ENCODE measurements at regions not wholly inside any gene's neighbourhood (a gene's known extent, or its start where the extent isn't known, plus 50 kb on each side); places are given as distances from the start of the nearest gene placed in this dataset.
"Not testable (repeated sequence)": the region's sequence is repeated elsewhere in the genome, so short reads cannot be mapped to it uniquely, and the experiment has no call there.

- H3K36me3 ChIP-seq (ENCODE audit: control insufficient read depth, insufficient read depth, low read length); H3K4me1 ChIP-seq (ENCODE audit: control insufficient read depth, insufficient read depth, low read length, poor library complexity, severe bottlenecking); H3K27me3 ChIP-seq (replicated peaks; ENCODE audit: control insufficient read depth, insufficient read depth, low read length, poor library complexity, severe bottlenecking); H3K27ac ChIP-seq (ENCODE audit: insufficient read depth, low read length, poor library complexity, severe bottlenecking); H3K9me3 ChIP-seq (ENCODE audit: control insufficient read depth, low read length): not testable (repeated sequence)
- DNase-seq, result peak; percentile 29 to 61 (median 50)
- H3K4me3 ChIP-seq (ENCODE audit: insufficient read depth, low read depth, low read length, poor library complexity, severe bottlenecking), result peak overlapping the region; percentile 37
Measured at GRCh38 chr9:65386699-65387098, 101.7 kb upstream of the FOXD4L5 start.

- not testable (repeated sequence) for H3K27me3 ChIP-seq (replicated peaks; ENCODE audit: control insufficient read depth, insufficient read depth, low read length, poor library complexity, severe bottlenecking); H3K9me3 ChIP-seq (ENCODE audit: control insufficient read depth, low read length); H3K27ac ChIP-seq (ENCODE audit: insufficient read depth, low read length, poor library complexity, severe bottlenecking); H3K36me3 ChIP-seq (ENCODE audit: control insufficient read depth, insufficient read depth, low read length); H3K4me1 ChIP-seq (ENCODE audit: control insufficient read depth, insufficient read depth, low read length, poor library complexity, severe bottlenecking); H3K4me3 ChIP-seq (ENCODE audit: insufficient read depth, low read depth, low read length, poor library complexity, severe bottlenecking); DNase-seq
Measured at GRCh38 chr9:65386191-65386590, 101.2 kb upstream of the FOXD4L5 start.

- not testable (repeated sequence) for H3K27ac ChIP-seq (ENCODE audit: insufficient read depth, low read length, poor library complexity, severe bottlenecking); H3K9me3 ChIP-seq (ENCODE audit: control insufficient read depth, low read length); H3K36me3 ChIP-seq (ENCODE audit: control insufficient read depth, insufficient read depth, low read length); H3K4me1 ChIP-seq (ENCODE audit: control insufficient read depth, insufficient read depth, low read length, poor library complexity, severe bottlenecking); H3K4me3 ChIP-seq (ENCODE audit: insufficient read depth, low read depth, low read length, poor library complexity, severe bottlenecking); H3K27me3 ChIP-seq (replicated peaks; ENCODE audit: control insufficient read depth, insufficient read depth, low read length, poor library complexity, severe bottlenecking); DNase-seq
Measured at GRCh38 chr9:65385655-65386024, 100.6 kb upstream of the FOXD4L5 start.

- not testable (repeated sequence) for H3K4me3 ChIP-seq (ENCODE audit: insufficient read depth, low read depth, low read length, poor library complexity, severe bottlenecking); H3K27ac ChIP-seq (ENCODE audit: insufficient read depth, low read length, poor library complexity, severe bottlenecking); DNase-seq; H3K9me3 ChIP-seq (ENCODE audit: control insufficient read depth, low read length); H3K4me1 ChIP-seq (ENCODE audit: control insufficient read depth, insufficient read depth, low read length, poor library complexity, severe bottlenecking); H3K36me3 ChIP-seq (ENCODE audit: control insufficient read depth, insufficient read depth, low read length); H3K27me3 ChIP-seq (replicated peaks; ENCODE audit: control insufficient read depth, insufficient read depth, low read length, poor library complexity, severe bottlenecking)
Measured at GRCh38 chr9:65384759-65385654, 100.0 kb upstream of the FOXD4L5 start.

GRCh38 chr9:65384066-65384465, 99.1 kb upstream of the FOXD4L5 start:
- H3K27me3 ChIP-seq (replicated peaks; ENCODE audit: control insufficient read depth, insufficient read depth, low read length, poor library complexity, severe bottlenecking), result not testable (repeated sequence)

GRCh38 chr9:65383646-65384045, 98.6 kb upstream of the FOXD4L5 start:
- not testable (repeated sequence) for H3K9me3 ChIP-seq (ENCODE audit: control insufficient read depth, low read length); H3K4me1 ChIP-seq (ENCODE audit: control insufficient read depth, insufficient read depth, low read length, poor library complexity, severe bottlenecking); H3K27me3 ChIP-seq (replicated peaks; ENCODE audit: control insufficient read depth, insufficient read depth, low read length, poor library complexity, severe bottlenecking); DNase-seq; H3K27ac ChIP-seq (ENCODE audit: insufficient read depth, low read length, poor library complexity, severe bottlenecking); H3K4me3 ChIP-seq (ENCODE audit: insufficient read depth, low read depth, low read length, poor library complexity, severe bottlenecking); H3K36me3 ChIP-seq (ENCODE audit: control insufficient read depth, insufficient read depth, low read length)

More at GRCh38 chr9:65384066-65384465, 99.1 kb upstream of the FOXD4L5 start:
- H3K36me3 ChIP-seq (ENCODE audit: control insufficient read depth, insufficient read depth, low read length); H3K4me3 ChIP-seq (ENCODE audit: insufficient read depth, low read depth, low read length, poor library complexity, severe bottlenecking); H3K9me3 ChIP-seq (ENCODE audit: control insufficient read depth, low read length); DNase-seq; H3K4me1 ChIP-seq (ENCODE audit: control insufficient read depth, insufficient read depth, low read length, poor library complexity, severe bottlenecking); H3K27ac ChIP-seq (ENCODE audit: insufficient read depth, low read length, poor library complexity, severe bottlenecking): not testable (repeated sequence)

GRCh38 chr9:65382701-65383318, 97.8 kb upstream of the FOXD4L5 start:
- DNase-seq; H3K4me3 ChIP-seq (ENCODE audit: insufficient read depth, low read depth, low read length, poor library complexity, severe bottlenecking); H3K36me3 ChIP-seq (ENCODE audit: control insufficient read depth, insufficient read depth, low read length); H3K27me3 ChIP-seq (replicated peaks; ENCODE audit: control insufficient read depth, insufficient read depth, low read length, poor library complexity, severe bottlenecking); H3K9me3 ChIP-seq (ENCODE audit: control insufficient read depth, low read length); H3K4me1 ChIP-seq (ENCODE audit: control insufficient read depth, insufficient read depth, low read length, poor library complexity, severe bottlenecking); H3K27ac ChIP-seq (ENCODE audit: insufficient read depth, low read length, poor library complexity, severe bottlenecking): not testable (repeated sequence)

Data from effector memory CD4-positive, alpha-beta T cell (primary cell).